ENCODE measurements at regions not wholly inside any gene's neighbourhood (a gene's known extent, or its start where the extent isn't known, plus 50 kb on each side); places are given as distances from the start of the nearest gene placed in this dataset.
"Not testable (repeated sequence)": the region's sequence is repeated elsewhere in the genome, so short reads cannot be mapped to it uniquely, and the experiment has no call there.

- peak; percentile 82 for DNase-seq
Measured at GRCh38 chr6:18595774-18596530, 208.8 kb downstream of the RNF144B start.

GRCh38 chr6:18596531-18596835 lies 209.3 kb downstream of the RNF144B start:
- no peak for DNase-seq

- no peak for DNase-seq
Measured at GRCh38 chr6:18598551-18599264, 211.6 kb downstream of the RNF144B start.

GRCh38 chr6:18600255-18600654 lies 213.1 kb downstream of the RNF144B start:
- no peak for DNase-seq

- DNase-seq = peak; percentile 57
Measured at GRCh38 chr6:18601516-18602020, 214.4 kb downstream of the RNF144B start.

GRCh38 chr6:18602931-18603330 lies 215.8 kb downstream of the RNF144B start:
- DNase-seq = no peak

- no peak for DNase-seq
Measured at GRCh38 chr6:18603361-18603760, 216.2 kb downstream of the RNF144B start.

GRCh38 chr6:18605841-18606240 lies 218.7 kb downstream of the RNF144B start:
- no peak for DNase-seq

GRCh38 chr6:18609715-18610114 lies 222.6 kb downstream of the RNF144B start:
- DNase-seq = no peak

- DNase-seq = no peak
Measured at GRCh38 chr6:18613319-18613925, 226.3 kb downstream of the RNF144B start.

GRCh38 chr6:18629571-18629970 lies 242.4 kb downstream of the RNF144B start:
- DNase-seq = no peak

GRCh38 chr6:18632670-18633410 lies 245.7 kb downstream of the RNF144B start:
- no peak for DNase-seq

- DNase-seq = no peak
Measured at GRCh38 chr6:18634912-18635311, 247.8 kb downstream of the RNF144B start.

- no peak for DNase-seq
Measured at GRCh38 chr6:18640134-18640533, 253.0 kb downstream of the RNF144B start.

GRCh38 chr6:18640754-18641153 lies 253.6 kb downstream of the RNF144B start:
- DNase-seq = no peak

- no peak for DNase-seq
Measured at GRCh38 chr6:18654821-18655220, 267.7 kb downstream of the RNF144B start.

- no peak for DNase-seq
Measured at GRCh38 chr6:18656506-18656905, 269.4 kb downstream of the RNF144B start.

- DNase-seq = not testable (repeated sequence)
Measured at GRCh38 chr6:18659994-18660393, 272.8 kb downstream of the RNF144B start.

- DNase-seq = peak; percentile 94
Measured at GRCh38 chr6:18663011-18663410, 275.9 kb downstream of the RNF144B start.

GRCh38 chr6:18664401-18664800 lies 277.3 kb downstream of the RNF144B start:
- no peak for DNase-seq

GRCh38 chr6:18667612-18668011 lies 280.5 kb downstream of the RNF144B start:
- no peak for DNase-seq

- no peak for DNase-seq
Measured at GRCh38 chr6:18668994-18669393, 281.8 kb downstream of the RNF144B start.

GRCh38 chr6:18672852-18673251 lies 285.7 kb downstream of the RNF144B start:
- no peak for DNase-seq
